Activated CD8-positive, alpha-beta T cell treated with anti-CD3 and anti-CD28 coated beads for 36 hours (primary cell): ENCODE measurements at regions not wholly inside any gene's neighbourhood (a gene's known extent, or its start where the extent isn't known, plus 50 kb on each side); places are given as distances from the start of the nearest gene placed in this dataset.

Experiments
- ATAC-seq: fragments of 200-7000 bp; cut with Tn5 transposase; one replicate; pipeline ENCODE4 v1.10.0; 2021; ENCODE audit warnings: mild to moderate bottlenecking, moderate library complexity
- CTCF ChIA-PET: fragments of 350-600 bp; sonication (Branson Sonifier 250); formaldehyde crosslinking; loops from one replicate; lab custom pipeline; 2021; ENCODE audit warnings: antibody characterized with exemption; lab: Charles Lee
- POLR2A ChIA-PET: fragments of 350-600 bp; sonication (Branson Sonifier 250); formaldehyde crosslinking; loops from one replicate; lab custom pipeline; 2021; ENCODE audit warnings: antibody characterized with exemption; lab: Charles Lee
- DNase-seq: peaks from one replicate; pipeline ENCODE4 v3.0.0-alpha.2; 2020
- H3K27ac Mint-ChIP-seq: one replicate; pipeline ENCODE4 v1.8.0; 2021; ENCODE audit warnings: mild to moderate bottlenecking, mixed read lengths
- H3K27me3 Mint-ChIP-seq: one replicate; pipeline ENCODE4 v1.8.0; 2021; ENCODE audit warnings: mixed read lengths
- H3K36me3 Mint-ChIP-seq: one replicate; pipeline ENCODE4 v1.8.0; 2021; ENCODE audit warnings: low read depth, mixed read lengths
- H3K4me1 Mint-ChIP-seq: one replicate; pipeline ENCODE4 v1.8.0; 2021; ENCODE audit warnings: low read depth, mixed read lengths
- H3K4me3 Mint-ChIP-seq: one replicate; pipeline ENCODE4 v1.8.0; 2021; ENCODE audit warnings: mild to moderate bottlenecking, moderate library complexity, mixed read lengths
- H3K9me3 Mint-ChIP-seq: one replicate; pipeline ENCODE4 v1.8.0; 2021; ENCODE audit warnings: mixed read lengths
- intact Hi-C: fragments of 100-400 bp; cut with micrococcal nuclease; formaldehyde crosslinking; loops from one replicate; pipeline ENCODE4 v1.10.0; 2022
- TF ChIP-seq, protein P1 (sequence below): fragments of 200-600 bp; IDR thresholded peaks from one replicate; pipeline ENCODE4 v1.8.0; 2022; ENCODE audit warnings: antibody characterized with exemption, mild to moderate bottlenecking

DNA sequence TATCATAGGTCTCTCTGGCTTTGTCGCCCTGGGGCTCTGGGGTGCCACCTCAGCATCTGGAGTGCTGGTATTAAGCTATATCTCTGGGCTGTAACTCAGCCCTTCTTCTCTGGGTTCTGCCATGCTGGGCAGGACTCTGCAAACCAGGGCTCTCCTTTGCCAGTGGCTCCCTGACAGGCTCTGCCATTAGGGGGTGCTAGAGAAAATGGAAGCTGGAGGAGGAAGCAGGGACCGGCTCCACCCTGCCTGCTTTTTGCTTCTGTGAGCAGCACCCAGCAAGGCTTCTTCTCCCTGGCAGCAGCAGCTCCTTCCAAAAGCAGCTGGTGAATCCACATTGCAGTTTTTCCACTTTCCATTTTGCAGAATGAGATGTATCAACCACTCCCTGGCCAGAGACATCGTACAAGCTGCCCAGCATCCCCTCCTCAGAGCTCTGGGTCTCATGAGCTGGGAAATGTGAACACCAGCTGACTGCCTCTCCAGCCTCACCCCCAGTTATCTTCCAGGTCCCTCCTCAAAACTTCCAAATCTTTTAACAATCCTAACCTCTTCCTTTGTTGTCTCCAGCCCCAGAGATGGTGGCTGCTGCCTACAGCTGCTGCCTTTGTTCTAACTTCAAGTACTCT lies 165.0 kb downstream of the ABHD5 start:
- H3K27me3 Mint-ChIP-seq: peaks cover 48% of the 10 kb centered on the region
- no peaks in the 10 kb centered on the region for H3K9me3 Mint-ChIP-seq
- no peak overlapping the region for H3K27ac Mint-ChIP-seq
- no peaks in the 10 kb centered on the region for H3K4me1 Mint-ChIP-seq
- TF ChIP-seq, protein P1, sequence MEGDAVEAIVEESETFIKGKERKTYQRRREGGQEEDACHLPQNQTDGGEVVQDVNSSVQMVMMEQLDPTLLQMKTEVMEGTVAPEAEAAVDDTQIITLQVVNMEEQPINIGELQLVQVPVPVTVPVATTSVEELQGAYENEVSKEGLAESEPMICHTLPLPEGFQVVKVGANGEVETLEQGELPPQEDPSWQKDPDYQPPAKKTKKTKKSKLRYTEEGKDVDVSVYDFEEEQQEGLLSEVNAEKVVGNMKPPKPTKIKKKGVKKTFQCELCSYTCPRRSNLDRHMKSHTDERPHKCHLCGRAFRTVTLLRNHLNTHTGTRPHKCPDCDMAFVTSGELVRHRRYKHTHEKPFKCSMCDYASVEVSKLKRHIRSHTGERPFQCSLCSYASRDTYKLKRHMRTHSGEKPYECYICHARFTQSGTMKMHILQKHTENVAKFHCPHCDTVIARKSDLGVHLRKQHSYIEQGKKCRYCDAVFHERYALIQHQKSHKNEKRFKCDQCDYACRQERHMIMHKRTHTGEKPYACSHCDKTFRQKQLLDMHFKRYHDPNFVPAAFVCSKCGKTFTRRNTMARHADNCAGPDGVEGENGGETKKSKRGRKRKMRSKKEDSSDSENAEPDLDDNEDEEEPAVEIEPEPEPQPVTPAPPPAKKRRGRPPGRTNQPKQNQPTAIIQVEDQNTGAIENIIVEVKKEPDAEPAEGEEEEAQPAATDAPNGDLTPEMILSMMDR: peak; percentile 64
- DNase-seq (peak; percentile 63), ATAC-seq (peak; percentile 66)
- no peak overlapping the region for H3K4me3 Mint-ChIP-seq
- CTCF ChIA-PET: interaction anchor here (0.6 to 2.5 kb wide), 36 partner anchors 9 to 410 kb away, joined by 3 to 11 read pairs (median 4); no protein-coding TSS in a partner anchor
- intact Hi-C loops: no loop called here
- no peaks in the 10 kb centered on the region for H3K36me3 Mint-ChIP-seq
- POLR2A ChIA-PET: interaction anchor here (0.6 to 0.7 kb wide), 2 partner anchors 35 to 399 kb away, joined by 3 read pairs; no protein-coding TSS in a partner anchor

DNA sequence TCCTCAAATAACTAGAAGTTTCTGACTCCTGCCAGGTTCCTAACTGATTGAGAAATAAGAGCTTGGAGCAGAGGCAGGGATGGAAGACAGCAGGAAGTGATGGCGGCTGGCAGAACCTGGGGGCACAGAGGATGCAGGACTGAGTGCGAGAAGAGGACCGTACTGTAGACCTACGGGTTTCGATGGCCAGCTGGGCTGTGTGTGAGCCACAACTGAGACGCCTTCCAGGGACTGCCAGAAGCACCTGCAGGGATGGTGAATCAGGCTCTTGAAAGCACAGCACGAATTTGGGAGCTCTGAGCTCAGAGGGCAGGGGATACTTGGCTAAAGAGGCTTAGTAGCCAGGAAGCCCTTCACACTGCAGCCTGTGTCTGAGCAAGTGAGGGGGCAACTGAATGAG lies 165.6 kb downstream of the ABHD5 start:
- CTCF ChIA-PET: interaction anchor here (0.6 to 2.5 kb wide), 26 partner anchors 9 to 407 kb away, joined by 3 to 11 read pairs (median 4); no protein-coding TSS in a partner anchor
- no peak overlapping the region for H3K27ac Mint-ChIP-seq
- no peaks in the 10 kb centered on the region for H3K9me3 Mint-ChIP-seq
- no peak for ATAC-seq
- no peaks in the 10 kb centered on the region for H3K4me1 Mint-ChIP-seq
- POLR2A ChIA-PET: interaction anchor here (0.6 to 0.7 kb wide), 2 partner anchors 35 to 398 kb away, joined by 3 read pairs; no protein-coding TSS in a partner anchor
- no peaks in the 10 kb centered on the region for H3K36me3 Mint-ChIP-seq
- H3K27me3 Mint-ChIP-seq: peaks cover 48% of the 10 kb centered on the region
- intact Hi-C loops: no loop called here
- no peak overlapping the region for H3K4me3 Mint-ChIP-seq
- no peak for DNase-seq
- TF ChIP-seq, protein P1: no peak

DNA sequence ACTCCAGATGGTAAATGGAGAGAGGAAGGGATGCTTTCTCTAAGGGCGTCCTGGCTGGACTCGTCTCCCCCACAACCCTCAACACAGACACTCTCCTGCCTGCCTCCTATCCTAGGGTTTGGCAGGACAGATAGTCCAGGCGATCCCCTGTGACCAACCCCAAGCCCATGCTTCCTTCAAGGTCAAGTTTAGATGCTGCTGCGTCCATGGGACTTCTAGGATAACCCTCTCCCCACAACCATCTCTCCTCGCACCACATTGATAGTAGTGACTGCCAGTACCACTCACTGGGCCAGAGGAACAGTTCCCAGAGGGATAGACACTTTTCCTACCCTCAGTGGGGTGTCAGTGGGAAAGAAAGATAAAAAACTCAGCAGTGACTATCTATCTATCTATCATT lies 166.0 kb downstream of the ABHD5 start:
- no peak for DNase-seq
- H3K4me1 Mint-ChIP-seq: no peaks in the 10 kb centered on the region

DNA sequence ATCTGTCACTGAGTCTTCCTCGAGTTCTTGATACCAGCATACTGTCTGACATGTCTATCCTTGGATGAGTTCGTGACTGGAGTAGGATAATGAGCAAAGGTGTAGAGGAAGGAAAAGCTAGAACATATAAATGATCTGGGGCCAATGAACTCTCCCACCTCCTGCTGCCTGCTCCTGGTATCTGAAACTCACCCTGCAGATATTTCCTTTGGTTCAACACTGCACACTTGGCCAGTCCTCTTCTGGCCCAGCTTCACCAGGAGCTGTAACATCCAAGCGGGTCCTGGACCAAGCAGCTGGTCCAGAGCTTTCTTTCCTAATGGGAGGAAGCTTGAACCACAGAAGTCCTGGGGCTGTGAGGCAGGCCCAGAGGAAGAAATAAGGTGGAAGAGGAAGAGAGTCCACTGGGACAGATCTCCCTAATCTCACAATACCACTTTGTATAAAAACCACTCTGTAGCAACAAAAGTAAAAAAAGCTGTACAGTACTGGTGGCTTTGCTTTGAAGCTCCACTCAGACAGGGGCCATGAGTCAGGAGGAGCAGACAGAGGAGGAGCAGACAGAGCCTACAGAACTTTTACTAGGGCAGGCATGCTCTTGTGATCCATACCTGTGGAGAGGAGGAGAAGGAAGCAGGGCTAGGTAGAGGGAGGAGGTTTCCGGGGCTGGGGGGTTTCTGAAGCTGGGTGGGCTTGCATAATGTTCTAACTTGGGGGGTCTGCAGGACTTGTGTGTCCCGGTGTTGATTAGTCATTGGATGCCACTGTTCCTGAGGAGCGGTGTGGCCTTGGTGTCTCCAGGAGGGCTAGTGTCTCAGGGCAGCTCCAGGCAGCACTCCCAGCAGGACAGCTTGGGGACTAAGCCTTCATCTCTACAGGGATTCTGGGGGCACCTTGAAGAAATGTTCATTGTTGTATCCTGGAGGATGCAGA lies 166.9 kb downstream of the ABHD5 start:
- Mint-ChIP-seq H3K9me3 (no peaks in the 10 kb centered on the region), H3K27ac (no peak overlapping the region), H3K27me3 (peaks cover 41% of the 10 kb centered on the region), H3K4me1 (no peaks in the 10 kb centered on the region), H3K36me3 (no peaks in the 10 kb centered on the region), H3K4me3 (no peak overlapping the region)
- ATAC-seq: no peak
- CTCF ChIA-PET: no interaction called here
- TF ChIP-seq, protein P1: no peak
- intact Hi-C loops: no loop called here
- DNase-seq: no peak
- POLR2A ChIA-PET: no interaction called here

More for the DNA sequence above, 166.0 kb downstream of the ABHD5 start:
- POLR2A ChIA-PET: no interaction called here
- Mint-ChIP-seq H3K27me3 (peaks cover 47% of the 10 kb centered on the region), H3K36me3 (no peaks in the 10 kb centered on the region), H3K4me3 (no peak overlapping the region), H3K27ac (no peak overlapping the region), H3K9me3 (no peaks in the 10 kb centered on the region)
- no peak for ATAC-seq
- CTCF ChIA-PET: interaction anchor here (1.1 to 2.5 kb wide), 8 partner anchors 10 to 342 kb away, joined by 3 to 11 read pairs (median 6); no protein-coding TSS in a partner anchor
- intact Hi-C loops: no loop called here
- TF ChIP-seq, protein P1: no peak
